Testis (tissue), 2 donors: ENCODE measurements at regions not wholly inside any gene's neighbourhood (a gene's known extent, or its start where the extent isn't known, plus 50 kb on each side); places are given as distances from the start of the nearest gene placed in this dataset.

Source experiments
- DNase-seq: peaks from one replicate; pipeline ENCODE4 v3.0.0-alpha.2; 2019
- H3K27ac ChIP-seq, 2 donors: fragments of 200-600 bp; sonication (generic); one replicate each; pipeline ENCODE4 v1.5.1; 2019
- H3K27me3 ChIP-seq: fragments of 200-600 bp; sonication (generic); one replicate; pipeline ENCODE4 v1.5.1; 2019
- H3K36me3 ChIP-seq: fragments of 200-600 bp; sonication (generic); one replicate; pipeline ENCODE4 v1.5.1; 2017; ENCODE audit warnings: low read depth; ENCODE audit errors: missing control alignments
- H3K4me1 ChIP-seq: fragments of 200-600 bp; sonication (generic); one replicate; pipeline ENCODE4 v1.5.1; 2019
- H3K4me3 ChIP-seq, 2 donors: fragments of 200-600 bp; sonication (generic); one replicate each; pipeline ENCODE4 v1.5.1; 2017 to 2019
- H3K9me3 ChIP-seq: fragments of 200-600 bp; sonication (generic); one replicate; pipeline ENCODE4 v1.5.1; 2017
- CTCF ChIP-seq, 3 experiments: fragments of 450-650 bp in 2 of 3; fragments of 200-600 bp in 1 of 3; sonication (generic) in 1 of 3; IDR thresholded peaks; one replicate each; pipeline ENCODE4 v1.5.1; 2016 to 2019; ENCODE audit warnings: antibody characterized with exemption in 3 of 3, mild to moderate bottlenecking in 2 of 3, moderate library complexity in 1 of 3
- POLR2A ChIP-seq: fragments of 450-650 bp; IDR thresholded peaks from one replicate; pipeline ENCODE4 v1.6.1; 2017; ENCODE audit warnings: antibody characterized with exemption, mild to moderate bottlenecking, moderate library complexity
- WGBS, 2 donors: methylation state at CpG; one replicate each; pipeline ENCODE4 v1.1.5; 2018; 5-methylcytosine and 5-hydroxymethylcytosine counted together
- intact Hi-C: fragments of 100-400 bp; cut with DNase I; formaldehyde crosslinking; loops from one replicate; pipeline ENCODE4 v1.15.1; 2023; ENCODE audit warnings: low total_unique reads

- no peak overlapping the region for H3K27ac ChIP-seq
- H3K4me1 ChIP-seq = no peaks in the 10 kb centered on the region
- TF ChIP-seq CTCF (IDR thresholded peaks at IDR 0.05) (no peak), POLR2A (no peak)
- H3K36me3 ChIP-seq = no peaks in the 10 kb centered on the region
- DNase-seq = no peak
- intact Hi-C loops = no loop called here
- H3K4me3 ChIP-seq = no peak overlapping the region
- 50 to 60% methylated on average over 1 of the region's 1 CpG for WGBS, 2 donors
- no peaks in the 10 kb centered on the region for H3K9me3 ChIP-seq
- no peaks in the 10 kb centered on the region for H3K27me3 ChIP-seq
These were observed 1670.4 kb upstream of the SPRY2 start for GRCh38 chr13:82011355-82011754.

DNA sequence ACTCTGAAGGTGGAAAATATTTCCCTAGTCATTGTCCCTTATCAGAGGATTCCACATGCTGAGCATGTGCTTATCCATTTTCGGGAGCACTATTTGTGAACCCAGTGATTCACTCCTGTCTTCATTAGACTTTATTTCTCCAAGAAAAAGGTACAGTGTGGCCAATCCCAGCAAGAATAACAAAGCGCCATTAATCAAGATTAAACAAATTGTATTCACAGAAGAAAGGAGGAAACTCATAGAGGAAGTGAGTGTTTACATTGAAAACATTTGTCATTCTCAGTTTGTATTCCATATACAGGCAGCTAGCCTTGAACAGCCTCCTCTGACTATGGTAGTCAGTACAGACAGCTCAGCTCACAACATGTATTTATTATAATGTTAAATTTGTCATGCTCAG lies 1669.9 kb upstream of the SPRY2 start:
- TF ChIP-seq CTCF (IDR thresholded peaks at IDR 0.05) (no peak), POLR2A (no peak)
- Histone ChIP-seq H3K4me3 (no peak overlapping the region), H3K36me3 (no peaks in the 10 kb centered on the region), H3K27me3 (no peaks in the 10 kb centered on the region), H3K27ac (no peak overlapping the region), H3K9me3 (no peaks in the 10 kb centered on the region), H3K4me1 (no peaks in the 10 kb centered on the region)
- WGBS, 2 donors = 63 to 67% methylated on average over 2 of the region's 2 CpGs
- no peak for DNase-seq
- intact Hi-C loops = no loop called here

DNA sequence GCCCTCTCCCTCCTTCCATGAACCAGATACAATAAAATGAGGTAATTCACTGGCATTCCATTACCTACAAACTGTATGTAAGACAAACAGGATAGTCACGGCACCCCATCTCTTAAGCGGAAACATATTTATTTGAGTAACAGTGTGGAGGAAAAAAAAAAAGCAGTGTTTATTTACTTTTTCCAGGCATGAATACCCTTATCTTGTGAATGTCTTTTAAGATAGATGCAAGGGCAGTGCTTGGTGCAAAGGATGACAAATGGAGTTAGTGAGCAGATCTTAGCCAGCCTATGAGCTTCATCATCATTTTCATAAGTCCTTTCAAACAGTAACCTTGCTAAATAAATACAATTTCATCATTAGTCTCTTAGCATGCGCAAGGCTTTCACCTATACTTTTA lies 1661.8 kb upstream of the SPRY2 start:
- Histone ChIP-seq H3K36me3 (no peaks in the 10 kb centered on the region), H3K27me3 (no peaks in the 10 kb centered on the region), H3K27ac (no peak overlapping the region), H3K9me3 (no peaks in the 10 kb centered on the region), H3K4me3 (no peak overlapping the region), H3K4me1 (no peaks in the 10 kb centered on the region)
- TF ChIP-seq POLR2A = no peak
- no peak for TF ChIP-seq CTCF (IDR thresholded peaks at IDR 0.05)
- DNase-seq = no peak
- intact Hi-C loops = no loop called here
- WGBS, 2 donors = 89 to 90% methylated on average over 3 of the region's 3 CpGs

DNA sequence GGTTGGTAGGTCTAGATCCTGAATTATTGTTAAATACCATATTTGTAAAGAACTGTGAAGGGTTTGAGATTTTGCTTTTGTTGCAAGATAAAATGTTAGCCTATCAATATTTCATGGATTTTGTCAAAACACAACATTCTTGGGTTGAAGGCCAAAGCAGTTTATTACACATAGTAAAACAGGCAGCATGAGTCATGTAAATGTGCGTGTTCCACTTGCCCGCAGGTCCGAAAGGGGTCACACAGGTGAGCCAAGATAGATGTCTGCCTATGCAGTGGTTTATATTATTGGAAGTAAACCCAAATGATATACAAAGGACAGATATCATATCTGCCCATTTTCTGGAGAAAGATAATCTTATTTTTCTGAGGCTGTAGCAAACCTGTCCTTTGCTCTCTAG lies 1654.4 kb upstream of the SPRY2 start:
- no peaks in the 10 kb centered on the region for H3K27me3 ChIP-seq
- H3K27ac ChIP-seq = no peak overlapping the region
- intact Hi-C loops = no loop called here
- WGBS, 2 donors = 90 to 98% methylated on average over 3 of the region's 3 CpGs
- H3K4me3 ChIP-seq = no peak overlapping the region
- DNase-seq = no peak
- H3K9me3 ChIP-seq = no peaks in the 10 kb centered on the region
- H3K4me1 ChIP-seq = no peaks in the 10 kb centered on the region
- TF ChIP-seq POLR2A (no peak), CTCF (IDR thresholded peaks at IDR 0.05) (no peak)
- H3K36me3 ChIP-seq = no peaks in the 10 kb centered on the region

DNA sequence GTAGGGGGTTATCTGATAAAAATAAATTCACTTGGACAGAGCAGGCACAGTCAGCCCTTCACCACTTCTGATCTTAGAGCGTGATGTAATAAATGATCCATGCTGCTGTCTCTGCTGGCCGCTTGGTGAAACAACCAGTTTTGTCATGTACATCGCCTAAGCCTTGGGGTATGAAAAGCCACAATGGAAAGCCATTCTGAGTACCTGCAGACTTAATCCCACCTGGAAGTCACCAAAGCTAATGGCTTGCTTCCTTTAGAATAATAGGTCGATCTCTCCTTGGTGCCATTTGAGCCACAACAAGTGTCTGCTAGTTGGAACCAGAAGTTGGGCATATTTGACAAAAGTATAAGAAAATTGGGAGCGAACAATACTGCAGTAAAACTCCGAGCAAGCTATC lies 1649.7 kb upstream of the SPRY2 start:
- no peak overlapping the region for H3K27ac ChIP-seq
- no peaks in the 10 kb centered on the region for H3K27me3 ChIP-seq
- intact Hi-C loops = no loop called here
- no peaks in the 10 kb centered on the region for H3K36me3 ChIP-seq
- WGBS, 2 donors = 95 to 97% methylated on average over 6 of the region's 6 CpGs
- DNase-seq = no peak
- TF ChIP-seq CTCF (IDR thresholded peaks at IDR 0.05) = no peak
- no peak for TF ChIP-seq POLR2A
- H3K4me3 ChIP-seq = no peak overlapping the region
- H3K9me3 ChIP-seq = no peaks in the 10 kb centered on the region
- H3K4me1 ChIP-seq = no peaks in the 10 kb centered on the region
